IPS-NIHi11 (cell line): ENCODE measurements at regions not wholly inside any gene's neighbourhood (a gene's known extent, or its start where the extent isn't known, plus 50 kb on each side); places are given as distances from the start of the nearest gene placed in this dataset.

Experiments used
- DNase-seq: peaks from one replicate; pipeline ENCODE4 v3.0.0; 2012; ENCODE audit warnings: mixed read lengths, low spot score

GRCh38 chr11:8323161-8323935 is 59.7 kb upstream of the LMO1 start:
- no peak for DNase-seq

- no peak for DNase-seq
Measured at GRCh38 chr11:8321876-8322275, 58.2 kb upstream of the LMO1 start.

GRCh38 chr11:8320076-8320475 is 56.4 kb upstream of the LMO1 start:
- no peak for DNase-seq

- DNase-seq = peak; percentile 82
Measured at GRCh38 chr11:8318536-8318935, 54.9 kb upstream of the LMO1 start.

- no peak for DNase-seq
Measured at GRCh38 chr11:8317159-8317558, 53.5 kb upstream of the LMO1 start.

- DNase-seq = no peak
Measured at GRCh38 chr11:8315954-8316353, 52.3 kb upstream of the LMO1 start.

- no peak for DNase-seq
Measured at GRCh38 chr11:8315463-8315862, 51.8 kb upstream of the LMO1 start.

GRCh38 chr11:8314916-8315315 is 51.2 kb upstream of the LMO1 start:
- no peak for DNase-seq

GRCh38 chr11:8313504-8314090 is 49.9 kb upstream of the LMO1 start:
- DNase-seq = no peak
